ENCODE measurements at regions not wholly inside any gene's neighbourhood (a gene's known extent, or its start where the extent isn't known, plus 50 kb on each side); places are given as distances from the start of the nearest gene placed in this dataset.

DNA sequence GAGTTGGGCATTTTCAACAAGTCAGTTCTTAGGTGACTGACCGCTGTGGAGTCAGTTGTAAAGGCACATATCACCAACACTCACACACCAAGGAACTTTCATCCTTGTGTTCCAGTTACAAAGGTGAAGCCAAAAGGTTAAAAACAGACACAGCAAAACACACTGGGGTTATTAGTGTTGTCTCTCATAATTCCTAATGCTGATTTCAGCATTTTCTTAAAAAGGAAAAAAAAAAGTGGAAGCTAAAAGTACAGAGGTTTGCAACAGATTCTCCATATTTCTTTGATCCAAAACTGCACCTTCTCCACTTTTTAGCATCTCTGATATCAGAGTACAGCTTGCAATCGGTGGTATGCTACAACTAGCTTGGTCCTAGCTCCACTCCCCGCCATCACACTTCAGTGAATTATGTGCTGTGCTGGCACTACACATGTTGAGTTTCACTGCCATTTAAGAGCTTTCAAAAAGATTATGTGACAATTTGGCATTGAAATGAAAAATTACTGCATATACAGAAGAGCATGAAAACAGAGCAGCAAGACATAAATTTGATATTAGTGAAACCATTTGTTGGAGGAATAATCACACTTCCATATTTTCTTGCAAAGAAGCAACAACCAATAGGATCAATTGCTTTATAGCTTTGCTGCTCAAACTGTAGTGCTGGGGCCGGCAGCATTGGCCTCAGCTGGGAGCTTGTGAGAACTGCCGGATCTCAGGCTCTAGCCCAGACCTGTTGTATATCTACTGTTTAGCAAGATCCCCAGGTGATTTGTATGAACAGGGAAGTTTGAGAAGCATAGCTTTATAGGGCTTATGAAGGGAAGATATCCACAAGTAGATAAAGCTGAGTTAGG is 62.3 kb upstream of the DAPL1 start:
- ChIA-PET CTCF (interaction anchor here (0.9 kb wide), 1 partner anchor 8 kb away, joined by 3 read pairs; no protein-coding TSS in a partner anchor), POLR2A (interaction anchor here (0.8 kb wide), 1 partner anchor 9 kb away, joined by 3 read pairs; no protein-coding TSS in a partner anchor)
- Histone ChIP-seq H3K4me3 (ENCODE audit: low read length) (no peak overlapping the region), H3K36me3 (ENCODE audit: insufficient read depth, low read length) (no peaks in the 10 kb centered on the region), H3K27me3 (ENCODE audit: control insufficient read depth in 1 of 2, insufficient read depth in 2 of 2, low read length in 2 of 2) (peaks cover 0 to 3% of the 10 kb centered on the region in 2 experiments), H3K27ac (ENCODE audit: low read depth in 1 of 2, low read length in 2 of 2) (no peak overlapping the region), H3K4me1 (ENCODE audit: insufficient read depth, low read length) (no peaks in the 10 kb centered on the region), H3K9me3 (ENCODE audit: control insufficient read depth in 1 of 2, insufficient read depth in 1 of 2, low read length in 2 of 2) (no peaks in the 10 kb centered on the region)
- no peak for DNase-seq
- TF ChIP-seq, protein P1, sequence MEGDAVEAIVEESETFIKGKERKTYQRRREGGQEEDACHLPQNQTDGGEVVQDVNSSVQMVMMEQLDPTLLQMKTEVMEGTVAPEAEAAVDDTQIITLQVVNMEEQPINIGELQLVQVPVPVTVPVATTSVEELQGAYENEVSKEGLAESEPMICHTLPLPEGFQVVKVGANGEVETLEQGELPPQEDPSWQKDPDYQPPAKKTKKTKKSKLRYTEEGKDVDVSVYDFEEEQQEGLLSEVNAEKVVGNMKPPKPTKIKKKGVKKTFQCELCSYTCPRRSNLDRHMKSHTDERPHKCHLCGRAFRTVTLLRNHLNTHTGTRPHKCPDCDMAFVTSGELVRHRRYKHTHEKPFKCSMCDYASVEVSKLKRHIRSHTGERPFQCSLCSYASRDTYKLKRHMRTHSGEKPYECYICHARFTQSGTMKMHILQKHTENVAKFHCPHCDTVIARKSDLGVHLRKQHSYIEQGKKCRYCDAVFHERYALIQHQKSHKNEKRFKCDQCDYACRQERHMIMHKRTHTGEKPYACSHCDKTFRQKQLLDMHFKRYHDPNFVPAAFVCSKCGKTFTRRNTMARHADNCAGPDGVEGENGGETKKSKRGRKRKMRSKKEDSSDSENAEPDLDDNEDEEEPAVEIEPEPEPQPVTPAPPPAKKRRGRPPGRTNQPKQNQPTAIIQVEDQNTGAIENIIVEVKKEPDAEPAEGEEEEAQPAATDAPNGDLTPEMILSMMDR (IDR thresholded peaks at IDR 0.05), result no peak
- no peaks in the 10 kb centered on the region for H3K36me3 Mint-ChIP-seq (ENCODE audit: low read depth)
- no peak overlapping the region for H3K4me3 Mint-ChIP-seq
- intact Hi-C loops (cut with DNase I, micrococcal nuclease), result no loop called here
- no peaks in the 10 kb centered on the region for H3K9me3 Mint-ChIP-seq
- no peaks in the 10 kb centered on the region for H3K27me3 Mint-ChIP-seq
- no peak overlapping the region for H3K27ac Mint-ChIP-seq
- H3K4me1 Mint-ChIP-seq (ENCODE audit: low read depth), result no peaks in the 10 kb centered on the region
- ATAC-seq (ENCODE audit: poor library complexity), result no peak

DNA sequence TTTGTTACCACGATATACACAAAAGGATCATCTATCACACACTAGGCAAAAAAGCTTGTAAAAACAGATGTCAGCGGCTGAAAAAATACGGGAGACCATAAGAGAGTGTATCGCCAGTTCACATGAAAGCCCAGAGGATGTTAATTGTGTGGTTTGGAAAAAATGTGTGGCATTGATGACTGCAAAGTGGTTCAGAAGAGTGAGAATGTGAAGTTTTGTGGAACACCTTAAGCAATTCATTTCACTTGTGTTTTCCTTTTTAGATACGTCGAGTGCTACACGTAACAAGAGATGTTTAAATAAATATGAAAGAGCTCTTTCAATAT is 61.7 kb upstream of the DAPL1 start:
- H3K36me3 ChIP-seq (ENCODE audit: insufficient read depth, low read length), result no peaks in the 10 kb centered on the region
- ChIA-PET CTCF (interaction anchor here (0.6 to 0.9 kb wide), 2 partner anchors 8 to 1049 kb away, joined by 3 read pairs; no protein-coding TSS in a partner anchor), POLR2A (interaction anchor here (0.8 kb wide), 1 partner anchor 8 kb away, joined by 3 read pairs; no protein-coding TSS in a partner anchor)
- Mint-ChIP-seq H3K27me3 (no peaks in the 10 kb centered on the region), H3K9me3 (no peaks in the 10 kb centered on the region), H3K4me3 (no peak overlapping the region), H3K4me1 (ENCODE audit: low read depth) (no peaks in the 10 kb centered on the region), H3K36me3 (ENCODE audit: low read depth) (no peaks in the 10 kb centered on the region), H3K27ac (no peak overlapping the region)
- ATAC-seq (ENCODE audit: poor library complexity) (no peak), DNase-seq (no peak)
- no peaks in the 10 kb centered on the region for H3K9me3 ChIP-seq (ENCODE audit: control insufficient read depth in 1 of 2, insufficient read depth in 1 of 2, low read length in 2 of 2)
- no peaks in the 10 kb centered on the region for H3K4me1 ChIP-seq (ENCODE audit: insufficient read depth, low read length)
- peaks cover 0 to 3% of the 10 kb centered on the region in 2 experiments for H3K27me3 ChIP-seq (ENCODE audit: control insufficient read depth in 1 of 2, insufficient read depth in 2 of 2, low read length in 2 of 2)
- intact Hi-C loops (cut with DNase I, micrococcal nuclease), result no loop called here
- TF ChIP-seq, protein P1 (IDR thresholded peaks at IDR 0.05), result no peak
- no peak overlapping the region for H3K4me3 ChIP-seq (ENCODE audit: low read length)
- H3K27ac ChIP-seq (ENCODE audit: low read depth in 1 of 2, low read length in 2 of 2), result no peak overlapping the region

DNA sequence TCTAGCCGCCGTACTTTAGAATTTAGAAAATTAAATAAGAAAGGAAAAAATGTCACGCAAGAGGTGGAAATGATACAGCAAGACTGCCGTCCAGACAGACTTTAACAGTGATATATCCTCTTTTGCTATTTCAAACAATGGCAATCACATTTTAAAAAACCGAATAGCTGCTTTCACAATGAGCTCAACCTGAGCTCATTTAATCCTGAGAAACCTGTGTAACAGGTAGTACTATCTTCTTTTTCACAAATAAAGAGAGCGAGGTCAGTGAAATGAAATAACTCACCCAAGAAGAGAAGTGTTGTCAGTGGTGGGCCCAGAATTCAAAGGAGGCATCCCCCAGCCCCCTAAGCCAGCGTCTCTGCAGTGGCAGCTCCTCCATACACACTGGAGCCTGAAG is 60.7 kb upstream of the DAPL1 start:
- no peaks in the 10 kb centered on the region for H3K9me3 ChIP-seq (ENCODE audit: control insufficient read depth in 1 of 2, insufficient read depth in 1 of 2, low read length in 2 of 2)
- H3K27ac Mint-ChIP-seq, result no peak overlapping the region
- intact Hi-C loops (cut with DNase I, micrococcal nuclease), result no loop called here
- no peaks in the 10 kb centered on the region for H3K36me3 Mint-ChIP-seq (ENCODE audit: low read depth)
- TF ChIP-seq, protein P1 (IDR thresholded peaks at IDR 0.05), result no peak
- no peaks in the 10 kb centered on the region for H3K4me1 Mint-ChIP-seq (ENCODE audit: low read depth)
- H3K4me1 ChIP-seq (ENCODE audit: insufficient read depth, low read length), result no peaks in the 10 kb centered on the region
- H3K9me3 Mint-ChIP-seq, result no peaks in the 10 kb centered on the region
- H3K27me3 Mint-ChIP-seq, result no peaks in the 10 kb centered on the region
- no peak for DNase-seq
- ATAC-seq (ENCODE audit: poor library complexity), result no peak
- no peaks in the 10 kb centered on the region for H3K36me3 ChIP-seq (ENCODE audit: insufficient read depth, low read length)
- POLR2A ChIA-PET, result no interaction called here
- no peak overlapping the region for H3K27ac ChIP-seq (ENCODE audit: low read depth in 1 of 2, low read length in 2 of 2)
- peaks cover 0 to 3% of the 10 kb centered on the region in 2 experiments for H3K27me3 ChIP-seq (ENCODE audit: control insufficient read depth in 1 of 2, insufficient read depth in 2 of 2, low read length in 2 of 2)
- CTCF ChIA-PET, result no interaction called here
- H3K4me3 Mint-ChIP-seq, result no peak overlapping the region
- no peak overlapping the region for H3K4me3 ChIP-seq (ENCODE audit: low read length)

All from CD4-positive, alpha-beta T cell (primary cell).